Sigmoid colon (tissue), 6 donors: ENCODE measurements at regions not wholly inside any gene's neighbourhood (a gene's known extent, or its start where the extent isn't known, plus 50 kb on each side); places are given as distances from the start of the nearest gene placed in this dataset.

ENCODE experiments used
- DNase-seq: peaks from one replicate; pipeline ENCODE4 v3.0.0-alpha.2; 2019
- H3K27ac ChIP-seq, 4 donors: fragments of 200-600 bp; sonication (generic); one replicate each; pipeline ENCODE4 v1.5.1; 2016 to 2019; ENCODE audit warnings: mild to moderate bottlenecking in 1 of 4
- H3K27me3 ChIP-seq, 3 donors: fragments of 200-600 bp; sonication (generic); one replicate each; pipeline ENCODE4 v1.5.1; 2019; ENCODE audit warnings: mild to moderate bottlenecking in 1 of 3
- H3K36me3 ChIP-seq, 4 donors: fragments of 200-600 bp; sonication (generic); one replicate each; pipeline ENCODE4 v1.5.1; 2016 to 2019
- H3K4me1 ChIP-seq, 4 donors: fragments of 200-600 bp; sonication (generic); one replicate each; pipeline ENCODE4 v1.5.1; 2017 to 2019
- H3K4me3 ChIP-seq, 4 donors: fragments of 200-600 bp; sonication (generic); one replicate each; pipeline ENCODE4 v1.5.1; 2017 to 2019; ENCODE audit warnings: mild to moderate bottlenecking in 2 of 4, moderate library complexity in 1 of 4
- H3K9me3 ChIP-seq, 4 donors: fragments of 200-600 bp in 3 of 4; sonication (generic) in 3 of 4; one replicate each; pipeline versions ENCODE4 v1.5.1 to v1.6.1; 2013 to 2019
- EP300 ChIP-seq, 4 donors: sonication (generic); formaldehyde crosslinking; IDR thresholded peaks; one replicate each; pipeline ENCODE4 v1.6.1; 2017; ENCODE audit warnings: antibody characterized with exemption in 4 of 4
- POLR2A ChIP-seq, 2 donors: fragments of 450-650 bp; IDR thresholded peaks; one replicate each; pipeline ENCODE4 v1.6.1; 2016; ENCODE audit warnings: antibody characterized with exemption in 2 of 2, mild to moderate bottlenecking in 2 of 2, moderate library complexity in 2 of 2
- POLR2AphosphoS5 ChIP-seq, 4 donors: sonication (generic); formaldehyde crosslinking; IDR thresholded peaks; one replicate each; pipeline ENCODE4 v1.6.1; 2017; ENCODE audit warnings: antibody characterized with exemption in 4 of 4
- WGBS, 2 donors: extraction: QIAGEN DNeasy Blood & Tissue Kit; methylation state at CpG; one replicate each; pipeline ENCODE4 v1.1.7; 2013; 5-methylcytosine and 5-hydroxymethylcytosine counted together
- intact Hi-C: fragments of 100-400 bp; cut with DNase I; formaldehyde crosslinking; loops from one replicate; pipeline ENCODE4 v1.15.1; 2023
- TF ChIP-seq, protein P1 (sequence below), 4 experiments: fragments of 450-650 bp in 3 of 4; fragments of 200-600 bp in 1 of 4; IDR thresholded peaks; one replicate each; pipeline ENCODE4 v1.5.1; 2016 to 2019; ENCODE audit warnings: antibody characterized with exemption in 4 of 4, mild to moderate bottlenecking in 3 of 4, moderate library complexity in 2 of 4
- donor health status: healthy with polysubstance abuse.
- donor health status: healthy.

- Histone ChIP-seq H3K4me1 (no peaks in the 10 kb centered on the region), H3K4me3 (no peak overlapping the region), H3K36me3 (no peaks in the 10 kb centered on the region), H3K27ac (no peak overlapping the region), H3K27me3 (no peaks in the 10 kb centered on the region), H3K9me3 (no peaks in the 10 kb centered on the region)
- no peak for TF ChIP-seq POLR2A (IDR thresholded peaks at IDR 0.05)
- DNase-seq, result no peak
- intact Hi-C loops, result no loop called here
- WGBS, 2 donors, result 79 to 87% methylated on average over 3 of the region's 3 CpGs
Measured at GRCh38 chr5:133898440-133898839, 70.0 kb downstream of the C5orf15 start.

- no peak for DNase-seq
- intact Hi-C loops, result no loop called here
- Histone ChIP-seq H3K9me3 (no peaks in the 10 kb centered on the region), H3K36me3 (no peaks in the 10 kb centered on the region), H3K27me3 (no peaks in the 10 kb centered on the region), H3K27ac (no peak overlapping the region), H3K4me1 (no peaks in the 10 kb centered on the region), H3K4me3 (no peak overlapping the region)
- TF ChIP-seq POLR2AphosphoS5 (IDR thresholded peaks at IDR 0.05), result no peak
- TF ChIP-seq, protein P1, sequence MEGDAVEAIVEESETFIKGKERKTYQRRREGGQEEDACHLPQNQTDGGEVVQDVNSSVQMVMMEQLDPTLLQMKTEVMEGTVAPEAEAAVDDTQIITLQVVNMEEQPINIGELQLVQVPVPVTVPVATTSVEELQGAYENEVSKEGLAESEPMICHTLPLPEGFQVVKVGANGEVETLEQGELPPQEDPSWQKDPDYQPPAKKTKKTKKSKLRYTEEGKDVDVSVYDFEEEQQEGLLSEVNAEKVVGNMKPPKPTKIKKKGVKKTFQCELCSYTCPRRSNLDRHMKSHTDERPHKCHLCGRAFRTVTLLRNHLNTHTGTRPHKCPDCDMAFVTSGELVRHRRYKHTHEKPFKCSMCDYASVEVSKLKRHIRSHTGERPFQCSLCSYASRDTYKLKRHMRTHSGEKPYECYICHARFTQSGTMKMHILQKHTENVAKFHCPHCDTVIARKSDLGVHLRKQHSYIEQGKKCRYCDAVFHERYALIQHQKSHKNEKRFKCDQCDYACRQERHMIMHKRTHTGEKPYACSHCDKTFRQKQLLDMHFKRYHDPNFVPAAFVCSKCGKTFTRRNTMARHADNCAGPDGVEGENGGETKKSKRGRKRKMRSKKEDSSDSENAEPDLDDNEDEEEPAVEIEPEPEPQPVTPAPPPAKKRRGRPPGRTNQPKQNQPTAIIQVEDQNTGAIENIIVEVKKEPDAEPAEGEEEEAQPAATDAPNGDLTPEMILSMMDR (IDR thresholded peaks at IDR 0.05), result no peak
- TF ChIP-seq POLR2A (IDR thresholded peaks at IDR 0.05), result no peak
- TF ChIP-seq EP300 (IDR thresholded peaks at IDR 0.05), result no peak
- WGBS, 2 donors, result 70 to 74% methylated on average over 4 of the region's 4 CpGs
Measured at GRCh38 chr5:133897431-133897830, 71.0 kb downstream of the C5orf15 start.

DNA sequence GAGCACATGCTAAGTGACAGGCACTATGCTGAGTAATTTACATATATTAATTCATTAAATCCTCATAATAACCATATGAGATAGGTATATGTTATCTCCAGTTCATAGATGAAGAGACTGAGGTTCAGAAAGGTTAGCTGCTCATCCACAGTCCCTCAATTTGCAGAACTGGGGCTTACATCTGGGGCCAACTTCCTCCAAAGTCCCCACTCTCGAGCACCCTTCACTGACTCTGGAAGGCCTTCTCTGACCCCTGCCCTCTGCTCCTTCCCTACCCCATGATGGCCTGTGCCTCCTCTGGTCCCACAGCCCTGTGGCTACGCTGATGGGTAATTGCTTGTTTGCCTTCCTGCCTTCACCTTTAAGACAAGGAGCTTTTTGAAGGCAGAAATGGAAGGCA, 71.6 kb downstream of the C5orf15 start:
- Histone ChIP-seq H3K36me3 (no peaks in the 10 kb centered on the region), H3K27me3 (no peaks in the 10 kb centered on the region), H3K4me3 (no peak overlapping the region), H3K4me1 (no peaks in the 10 kb centered on the region), H3K9me3 (no peaks in the 10 kb centered on the region), H3K27ac (no peak overlapping the region)
- WGBS, 2 donors, result 85 to 87% methylated on average over 2 of the region's 2 CpGs
- TF ChIP-seq POLR2AphosphoS5 (IDR thresholded peaks at IDR 0.05) (no peak), POLR2A (IDR thresholded peaks at IDR 0.05) (no peak), EP300 (IDR thresholded peaks at IDR 0.05) (no peak)
- TF ChIP-seq, protein P1 (IDR thresholded peaks at IDR 0.05), result no peak
- intact Hi-C loops, result no loop called here
- DNase-seq, result no peak

- Histone ChIP-seq H3K9me3 (no peaks in the 10 kb centered on the region), H3K27me3 (no peaks in the 10 kb centered on the region), H3K27ac (no peak overlapping the region), H3K4me1 (no peaks in the 10 kb centered on the region), H3K4me3 (no peak overlapping the region), H3K36me3 (no peaks in the 10 kb centered on the region)
- DNase-seq, result no peak
- TF ChIP-seq, protein P1 (IDR thresholded peaks at IDR 0.05), result no peak
- TF ChIP-seq POLR2AphosphoS5 (IDR thresholded peaks at IDR 0.05) (no peak), EP300 (IDR thresholded peaks at IDR 0.05) (no peak), POLR2A (IDR thresholded peaks at IDR 0.05) (no peak)
- intact Hi-C loops, result no loop called here
- WGBS, 2 donors, result 95 to 96% methylated on average over 7 of the region's 7 CpGs
Measured at GRCh38 chr5:133895979-133896845, 72.2 kb downstream of the C5orf15 start.

- WGBS, 2 donors, result 54 to 69% methylated on average over 5 of the region's 5 CpGs
- no peak for TF ChIP-seq POLR2AphosphoS5 (IDR thresholded peaks at IDR 0.05)
- TF ChIP-seq EP300 (IDR thresholded peaks at IDR 0.05), result no peak
- TF ChIP-seq POLR2A (IDR thresholded peaks at IDR 0.05), result no peak
- TF ChIP-seq, protein P1 (IDR thresholded peaks at IDR 0.05), result no peak
- no peak for DNase-seq
Measured at GRCh38 chr5:133894143-133894542, 74.3 kb downstream of the C5orf15 start.

More at GRCh38 chr5:133894143-133894542, 74.3 kb downstream of the C5orf15 start:
- Histone ChIP-seq H3K4me1 (no peaks in the 10 kb centered on the region), H3K9me3 (no peaks in the 10 kb centered on the region), H3K27ac (no peak overlapping the region), H3K27me3 (no peaks in the 10 kb centered on the region), H3K4me3 (no peak overlapping the region), H3K36me3 (no peaks in the 10 kb centered on the region)
- intact Hi-C loops, result no loop called here
